Mesendoderm (in vitro differentiated cells): ENCODE measurements at regions not wholly inside any gene's neighbourhood (a gene's known extent, or its start where the extent isn't known, plus 50 kb on each side); places are given as distances from the start of the nearest gene placed in this dataset.

Experiments
- DNase-seq: peaks from one replicate; pipeline ENCODE4 v3.0.0; 2013
- H2AK5ac ChIP-seq: 2 replicates; pipeline ENCODE4 v1.6.1; 2013; ENCODE audit warnings: low read length, inconsistent platforms
- H2BK120ac ChIP-seq: 2 replicates; pipeline ENCODE4 v1.6.1; 2013; ENCODE audit warnings: low read depth, mild to moderate bottlenecking, low read length, moderate library complexity, mixed read lengths
- H2BK15ac ChIP-seq: replicated peaks from 2 replicates; pipeline ENCODE4 v1.6.1; 2013; ENCODE audit warnings: low read depth, mild to moderate bottlenecking, moderate library complexity
- H2BK5ac ChIP-seq: 2 replicates; pipeline ENCODE4 v1.6.1; 2013; ENCODE audit warnings: low read length, inconsistent platforms
- H3K18ac ChIP-seq: 2 replicates; pipeline ENCODE4 v1.6.1; 2013; ENCODE audit warnings: mild to moderate bottlenecking, low read length, mixed read lengths
- H3K23ac ChIP-seq: one replicate; pipeline ENCODE4 v1.6.1; 2013; ENCODE audit warnings: low read length
- H3K27ac ChIP-seq: 2 replicates; pipeline ENCODE4 v1.5.1; 2013; ENCODE audit warnings: low read depth, mild to moderate bottlenecking, inconsistent platforms, low read length, moderate library complexity
- H3K27me3 ChIP-seq: 2 replicates; pipeline ENCODE4 v1.6.1; 2013; ENCODE audit warnings: low read length, control low read depth, mild to moderate bottlenecking, inconsistent platforms; ENCODE audit not compliant: insufficient read depth, poor library complexity
- H3K36me3 ChIP-seq: 2 replicates; pipeline ENCODE4 v1.6.1; 2013; ENCODE audit warnings: low read length, inconsistent platforms; ENCODE audit not compliant: control insufficient read depth, insufficient read depth
- H3K4ac ChIP-seq: one replicate; pipeline ENCODE4 v1.6.1; 2013; ENCODE audit warnings: low read depth, mild to moderate bottlenecking, low read length, moderate library complexity
- H3K4me1 ChIP-seq: 2 replicates; pipeline ENCODE4 v1.6.1; 2013; ENCODE audit warnings: low read depth, low read length, inconsistent platforms; ENCODE audit not compliant: control insufficient read depth
- H3K4me2 ChIP-seq: 2 replicates; pipeline ENCODE4 v1.6.1; 2013; ENCODE audit warnings: low read length
- H3K4me3 ChIP-seq: 2 replicates; pipeline ENCODE4 v1.5.1; 2013; ENCODE audit warnings: mild to moderate bottlenecking, low read length
- H3K56ac ChIP-seq: one replicate; pipeline ENCODE4 v1.6.1; 2013; ENCODE audit warnings: low read length
- H3K79me1 ChIP-seq: 2 replicates; pipeline ENCODE4 v1.6.1; 2013; ENCODE audit warnings: low read length, inconsistent platforms
- H3K79me2 ChIP-seq: 2 replicates; pipeline ENCODE4 v1.6.1; 2013; ENCODE audit warnings: mild to moderate bottlenecking, low read length; ENCODE audit not compliant: control insufficient read depth, insufficient read depth
- H3K9ac ChIP-seq: 2 replicates; pipeline ENCODE4 v1.6.1; 2013; ENCODE audit warnings: low read length, inconsistent platforms
- H4K5ac ChIP-seq: one replicate; pipeline ENCODE4 v1.6.1; 2013; ENCODE audit warnings: low read length
- H4K8ac ChIP-seq: one replicate; pipeline ENCODE4 v1.6.1; 2013; ENCODE audit warnings: low read depth, mild to moderate bottlenecking, control low read depth, low read length, moderate library complexity
- WGBS: extraction: QIAGEN DNeasy Blood & Tissue Kit; methylation state at CpG from one replicate; pipeline ENCODE4 v1.1.7; 2013; ENCODE audit warnings: low lambda C conversion rate, missing lambda C conversion rate; ENCODE audit not compliant: insufficient coverage; ENCODE audit errors: extremely low coverage; 5-methylcytosine and 5-hydroxymethylcytosine counted together

DNA sequence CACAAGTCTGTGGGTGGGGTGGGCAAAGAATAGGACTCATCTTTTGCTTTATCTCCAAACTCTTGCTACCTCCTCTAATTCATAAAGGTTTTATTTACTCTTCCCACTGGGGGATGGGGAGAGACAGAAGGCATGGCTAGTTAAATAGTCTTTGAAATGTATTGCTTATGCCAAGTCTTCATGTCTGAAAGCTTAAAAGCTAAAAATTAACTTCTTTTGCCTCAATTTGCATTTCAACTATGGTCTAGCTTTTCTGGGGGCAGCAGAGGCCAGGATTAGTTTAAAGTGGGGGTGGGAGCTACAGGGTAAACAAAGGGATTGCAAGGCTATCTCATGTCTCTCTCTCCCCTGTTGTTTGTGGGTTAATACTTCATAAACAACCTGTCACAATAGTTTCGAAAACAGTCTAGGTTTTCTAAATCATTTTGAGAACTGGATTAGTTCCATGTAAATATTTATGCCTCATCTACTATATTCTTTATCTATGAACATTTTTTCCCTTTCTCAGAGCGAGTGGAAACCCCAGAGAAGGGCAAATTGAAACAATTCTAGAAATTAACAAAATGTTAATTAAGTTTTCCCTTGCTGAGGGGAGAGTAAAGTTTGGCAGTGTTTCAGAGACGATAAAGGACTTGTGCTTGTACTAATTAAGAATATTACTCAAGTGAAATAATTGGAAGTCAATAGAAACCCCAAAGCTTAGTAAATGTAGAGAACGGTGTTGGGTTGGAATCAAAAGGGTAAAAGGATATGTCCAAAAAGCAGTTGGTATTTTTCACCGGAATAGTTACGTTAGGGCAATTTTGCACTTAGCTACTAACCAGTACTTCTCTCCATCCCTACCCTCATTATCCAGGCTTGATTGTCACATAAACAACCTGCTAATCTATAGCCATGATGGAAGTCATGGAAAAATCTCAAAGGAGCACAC is 182.2 kb downstream of the GIPC2 start:
- no peak overlapping the region for H3K18ac ChIP-seq
- peaks cover 10% of the 10 kb centered on the region for H3K27me3 ChIP-seq
- no peak overlapping the region for H2BK5ac ChIP-seq
- no peak overlapping the region for H2BK15ac ChIP-seq
- no peak overlapping the region for H3K4me3 ChIP-seq
- no peak overlapping the region for H3K4me2 ChIP-seq
- no peak overlapping the region for H3K23ac ChIP-seq
- no peak overlapping the region for H3K9ac ChIP-seq
- peaks cover 4% of the 10 kb centered on the region for H3K4me1 ChIP-seq
- no peak overlapping the region for H3K27ac ChIP-seq
- H3K4ac ChIP-seq = no peak overlapping the region
- H4K8ac ChIP-seq = no peak overlapping the region
- H2BK120ac ChIP-seq = no peak overlapping the region
- no peaks in the 10 kb centered on the region for H3K79me2 ChIP-seq
- DNase-seq = no peak
- no peak overlapping the region for H2AK5ac ChIP-seq
- no peak overlapping the region for H4K5ac ChIP-seq
- H3K56ac ChIP-seq = no peak overlapping the region
- WGBS = no CpG with 5 or more reads among the region's 6 CpGs
- H3K79me1 ChIP-seq = no peaks in the 10 kb centered on the region
- no peaks in the 10 kb centered on the region for H3K36me3 ChIP-seq

DNA sequence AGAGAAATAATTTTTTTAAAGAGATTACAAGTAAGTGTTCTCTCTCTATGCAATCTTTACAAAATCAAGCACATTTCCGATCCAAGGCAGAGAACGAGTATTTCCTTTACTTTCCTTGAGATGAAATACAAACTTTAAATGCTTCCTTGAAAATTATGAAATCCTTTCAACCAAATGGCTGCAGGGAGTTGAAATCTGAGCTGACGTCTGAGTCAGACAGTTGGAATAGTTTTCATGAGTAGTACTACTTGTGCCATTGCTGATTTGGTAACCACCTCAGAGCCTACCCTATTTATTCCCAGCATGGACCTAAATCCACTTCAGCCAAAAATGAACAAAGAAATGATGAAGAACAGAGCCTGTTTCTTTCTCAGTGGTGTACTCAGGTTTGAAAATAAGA is 183.6 kb downstream of the GIPC2 start:
- Histone ChIP-seq H3K56ac (no peak overlapping the region), H3K79me2 (no peaks in the 10 kb centered on the region), H2BK5ac (no peak overlapping the region), H3K36me3 (no peaks in the 10 kb centered on the region), H3K79me1 (no peaks in the 10 kb centered on the region), H3K4me2 (no peak overlapping the region), H4K8ac (no peak overlapping the region), H3K9ac (no peak overlapping the region), H3K4ac (no peak overlapping the region), H3K4me1 (peaks cover 4% of the 10 kb centered on the region), H3K4me3 (no peak overlapping the region), H3K18ac (no peak overlapping the region), H2BK15ac (no peak overlapping the region), H2BK120ac (no peak overlapping the region), H3K27me3 (peaks cover 13% of the 10 kb centered on the region), H2AK5ac (no peak overlapping the region), H3K23ac (no peak overlapping the region), H3K27ac (no peak overlapping the region), H4K5ac (no peak overlapping the region)
- no CpG with 5 or more reads among the region's 3 CpGs for WGBS
- DNase-seq = no peak

DNA sequence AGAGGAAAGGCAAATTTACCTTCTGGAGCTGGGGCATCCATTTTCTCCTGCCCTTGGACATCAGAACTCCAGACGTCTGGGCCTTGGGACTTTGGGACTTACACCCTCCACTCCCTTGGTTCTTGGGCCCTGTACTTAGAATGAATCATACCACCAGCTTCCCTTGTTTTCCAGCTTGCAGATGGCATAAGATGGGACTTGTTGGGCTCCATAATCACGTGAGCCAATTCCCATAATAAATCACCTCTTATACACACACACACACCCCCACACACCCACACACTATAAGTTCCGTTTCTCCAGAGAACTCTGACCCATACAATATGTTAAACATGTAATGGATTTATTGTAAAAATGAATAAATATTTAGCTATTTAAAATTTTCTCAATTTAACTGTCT is 185.7 kb downstream of the GIPC2 start:
- Histone ChIP-seq H3K4me3 (no peak overlapping the region), H3K18ac (no peak overlapping the region), H2BK120ac (no peak overlapping the region), H3K4me1 (peaks cover 4% of the 10 kb centered on the region), H4K5ac (no peak overlapping the region), H2BK5ac (no peak overlapping the region), H2BK15ac (no peak overlapping the region), H3K9ac (no peak overlapping the region), H3K79me1 (no peaks in the 10 kb centered on the region), H3K36me3 (no peaks in the 10 kb centered on the region), H3K23ac (no peak overlapping the region), H4K8ac (no peak overlapping the region), H3K79me2 (no peaks in the 10 kb centered on the region), H3K4ac (no peak overlapping the region), H3K27me3 (peaks cover 30% of the 10 kb centered on the region), H2AK5ac (no peak overlapping the region), H3K4me2 (no peak overlapping the region), H3K27ac (no peak overlapping the region), H3K56ac (no peak overlapping the region)
- no peak for DNase-seq
- 100% methylated on average over 1 of the region's 3 CpGs for WGBS

DNA sequence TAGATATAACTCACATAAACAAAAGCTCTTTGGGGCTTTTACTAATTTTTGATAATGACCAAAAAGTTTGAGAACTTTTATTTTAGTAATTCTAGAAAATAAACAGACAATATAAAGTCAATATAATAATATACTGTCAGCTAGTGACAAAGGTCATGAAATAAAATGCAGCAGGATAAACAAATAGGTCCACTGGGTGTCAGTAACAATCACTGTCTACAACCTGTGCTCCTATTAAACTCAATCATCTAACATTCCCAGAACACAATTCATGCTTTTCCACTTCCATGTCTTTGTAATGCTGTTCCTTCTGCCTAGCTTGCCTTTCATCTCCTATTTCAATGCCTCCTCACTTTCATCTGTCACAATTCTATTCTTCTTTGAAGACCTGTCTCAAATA is 186.1 kb downstream of the GIPC2 start:
- H3K4me3 ChIP-seq = no peak overlapping the region
- H3K79me2 ChIP-seq = no peaks in the 10 kb centered on the region
- H3K9ac ChIP-seq = no peak overlapping the region
- H2AK5ac ChIP-seq = no peak overlapping the region
- peaks cover under 1% of the 10 kb centered on the region for H3K4me1 ChIP-seq
- H3K23ac ChIP-seq = no peak overlapping the region
- no peak overlapping the region for H3K4ac ChIP-seq
- H3K79me1 ChIP-seq = no peaks in the 10 kb centered on the region
- H3K27me3 ChIP-seq = peaks cover 34% of the 10 kb centered on the region
- no peak overlapping the region for H4K5ac ChIP-seq
- no peak for DNase-seq
- H3K4me2 ChIP-seq = no peak overlapping the region
- H3K56ac ChIP-seq = no peak overlapping the region
- no peak overlapping the region for H3K27ac ChIP-seq
- no peak overlapping the region for H3K18ac ChIP-seq
- H2BK15ac ChIP-seq = no peak overlapping the region
- no peak overlapping the region for H4K8ac ChIP-seq
- no peak overlapping the region for H2BK120ac ChIP-seq
- no peaks in the 10 kb centered on the region for H3K36me3 ChIP-seq
- no peak overlapping the region for H2BK5ac ChIP-seq

DNA sequence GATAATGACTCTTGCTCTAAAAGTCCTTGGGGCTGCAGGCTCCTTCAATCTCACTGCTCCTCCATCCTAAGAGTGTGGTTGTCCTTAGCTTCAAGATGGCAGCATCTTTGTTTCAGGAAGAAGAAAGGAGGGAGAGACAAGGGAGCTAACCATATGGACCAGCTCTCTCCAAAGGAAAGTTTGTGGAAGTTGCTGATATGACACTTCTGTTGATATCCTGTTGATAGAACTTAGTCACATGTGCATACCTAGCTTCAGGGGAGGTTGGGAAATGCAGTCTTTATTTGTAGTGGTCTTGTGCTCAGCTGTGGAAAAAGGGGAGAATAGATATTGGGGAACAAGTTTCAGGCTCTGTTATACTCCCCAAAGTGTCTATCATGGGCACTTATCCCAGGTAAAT is 186.9 kb downstream of the GIPC2 start:
- H3K4ac ChIP-seq = no peak overlapping the region
- peaks cover 34% of the 10 kb centered on the region for H3K27me3 ChIP-seq

DNA sequence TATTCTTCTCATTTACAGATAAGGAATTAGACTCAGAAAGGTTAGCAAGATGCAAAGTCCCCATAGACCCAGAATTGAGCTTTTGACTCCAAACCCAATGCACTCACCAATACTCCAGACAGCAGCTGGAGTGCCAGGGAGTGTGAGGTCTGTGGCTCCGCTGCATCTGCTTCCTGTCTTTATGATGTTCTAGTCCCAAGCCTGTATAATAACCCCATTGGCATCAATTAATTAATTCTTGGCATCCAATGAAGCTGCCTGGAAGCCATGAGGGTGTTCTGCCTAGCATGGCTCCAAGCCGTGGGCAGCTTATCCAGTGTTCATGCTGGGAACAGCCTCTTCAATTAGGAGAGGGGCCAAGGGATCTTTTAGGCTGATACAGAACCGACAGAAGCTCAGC is 188.7 kb downstream of the GIPC2 start:
- Histone ChIP-seq H2BK120ac (no peak overlapping the region), H3K79me1 (no peaks in the 10 kb centered on the region), H3K4me2 (no peak overlapping the region), H2BK15ac (no peak overlapping the region), H3K9ac (no peak overlapping the region), H3K4me3 (no peak overlapping the region), H3K4me1 (peaks cover 2% of the 10 kb centered on the region), H4K5ac (no peak overlapping the region), H2AK5ac (no peak overlapping the region), H4K8ac (no peak overlapping the region), H3K79me2 (no peaks in the 10 kb centered on the region), H3K18ac (no peak overlapping the region), H3K36me3 (no peaks in the 10 kb centered on the region), H3K4ac (no peak overlapping the region), H3K56ac (no peak overlapping the region), H3K23ac (no peak overlapping the region), H2BK5ac (no peak overlapping the region), H3K27me3 (peaks cover 35% of the 10 kb centered on the region), H3K27ac (no peak overlapping the region)
- no CpG with 5 or more reads among the region's 3 CpGs for WGBS
- no peak for DNase-seq

More for the DNA sequence above, 186.9 kb downstream of the GIPC2 start:
- H3K4me3 ChIP-seq = no peak overlapping the region
- H3K9ac ChIP-seq = no peak overlapping the region
- H2BK15ac ChIP-seq = no peak overlapping the region
- H3K23ac ChIP-seq = no peak overlapping the region
- no peak overlapping the region for H4K5ac ChIP-seq
- H3K27ac ChIP-seq = no peak overlapping the region
- no peak overlapping the region for H3K56ac ChIP-seq
- peaks cover 2% of the 10 kb centered on the region for H3K4me1 ChIP-seq
- no peaks in the 10 kb centered on the region for H3K79me1 ChIP-seq
- H2BK5ac ChIP-seq = no peak overlapping the region
- no peak overlapping the region for H3K4me2 ChIP-seq
- H3K18ac ChIP-seq = no peak overlapping the region
- no peak overlapping the region for H2AK5ac ChIP-seq
- no peaks in the 10 kb centered on the region for H3K36me3 ChIP-seq
- no peak overlapping the region for H4K8ac ChIP-seq
- DNase-seq = no peak
- H3K79me2 ChIP-seq = no peaks in the 10 kb centered on the region
- H2BK120ac ChIP-seq = no peak overlapping the region
